Thoracic aorta (tissue), 2 donors: ENCODE measurements at regions not wholly inside any gene's neighbourhood (a gene's known extent, or its start where the extent isn't known, plus 50 kb on each side); places are given as distances from the start of the nearest gene placed in this dataset.

Experiments
- ATAC-seq: fragments of 150-250 bp; one replicate; pipeline ENCODE4 v1.8.0; 2017; ENCODE audit warnings: low read depth; ENCODE audit not compliant: insufficient number of reproducible peaks, low FRiP score
- DNase-seq: peaks from one replicate; pipeline ENCODE4 v3.0.0-alpha.2; 2020; ENCODE audit warnings: low spot score
- H3K27ac ChIP-seq, 2 donors: fragments of 200-600 bp; sonication (generic); 1 replicate in 1 of 2; 2 replicates in 1 of 2; pipeline ENCODE4 v1.5.1; 2016; ENCODE audit warnings: mild to moderate bottlenecking in 2 of 2, moderate library complexity in 2 of 2
- H3K27me3 ChIP-seq: fragments of 200-600 bp; sonication (generic); replicated peaks from 2 replicates; pipeline ENCODE4 v1.6.0; 2016; ENCODE audit warnings: mild to moderate bottlenecking; ENCODE audit not compliant: insufficient read depth
- H3K36me3 ChIP-seq: fragments of 200-600 bp; sonication (generic); one replicate; pipeline ENCODE4 v1.5.1; 2016
- H3K4me1 ChIP-seq, 2 donors: fragments of 200-600 bp; sonication (generic); 1 replicate in 1 of 2; 2 replicates in 1 of 2; pipeline versions ENCODE4 v1.5.1 to v1.6.0; 2016; ENCODE audit warnings: low read depth in 2 of 2, mild to moderate bottlenecking in 1 of 2; ENCODE audit not compliant: control insufficient read depth in 1 of 2
- H3K4me3 ChIP-seq: fragments of 200-600 bp; sonication (generic); 2 replicates; pipeline ENCODE4 v1.5.1; 2016; ENCODE audit warnings: mild to moderate bottlenecking
- H3K9me3 ChIP-seq: fragments of 200-600 bp; sonication (generic); 2 replicates; pipeline ENCODE4 v1.5.1; 2016
- CTCF ChIP-seq: fragments of 200-600 bp; sonication (generic); IDR thresholded peaks from one replicate; pipeline ENCODE4 v1.5.1; 2019; ENCODE audit warnings: antibody characterized with exemption

- H3K36me3 ChIP-seq: no peaks in the 10 kb centered on the region
- no peaks in the 10 kb centered on the region for H3K27me3 ChIP-seq
- TF ChIP-seq CTCF: no peak
- no peak overlapping the region for H3K4me3 ChIP-seq
- H3K4me1 ChIP-seq: peaks cover 8 to 14% of the 10 kb centered on the region in 2 donors
- no peaks in the 10 kb centered on the region for H3K9me3 ChIP-seq
- no peak overlapping the region for H3K27ac ChIP-seq
- no peak for DNase-seq
- no peak for ATAC-seq
These were observed 139.8 kb downstream of the RPL22L1 start for GRCh38 chr3:170730071-170730812.

- Histone ChIP-seq H3K27ac (no peak overlapping the region), H3K27me3 (no peaks in the 10 kb centered on the region), H3K4me1 (peaks cover 8 to 23% of the 10 kb centered on the region in 2 donors), H3K9me3 (no peaks in the 10 kb centered on the region), H3K36me3 (no peaks in the 10 kb centered on the region), H3K4me3 (no peak overlapping the region)
- DNase-seq: no peak
- no peak for ATAC-seq
- no peak for TF ChIP-seq CTCF
These were observed 141.8 kb downstream of the RPL22L1 start for GRCh38 chr3:170728181-170728580.

- Histone ChIP-seq H3K4me1 (peaks cover 8 to 23% of the 10 kb centered on the region in 2 donors), H3K27me3 (no peaks in the 10 kb centered on the region), H3K9me3 (no peaks in the 10 kb centered on the region), H3K4me3 (no peak overlapping the region), H3K27ac (peak overlapping the region in 1 of 2 donors; percentile 56), H3K36me3 (no peaks in the 10 kb centered on the region)
- DNase-seq: no peak
- no peak for ATAC-seq
- TF ChIP-seq CTCF: no peak
These were observed 141.9 kb upstream of the SLC7A14 start for GRCh38 chr3:170727754-170728153.

- Histone ChIP-seq H3K36me3 (no peaks in the 10 kb centered on the region), H3K4me3 (no peak overlapping the region), H3K27me3 (no peaks in the 10 kb centered on the region), H3K4me1 (peaks cover 8 to 23% of the 10 kb centered on the region in 2 donors), H3K27ac (peak overlapping the region in 1 of 2 donors; percentile 56), H3K9me3 (no peaks in the 10 kb centered on the region)
- no peak for TF ChIP-seq CTCF
- DNase-seq (no peak), ATAC-seq (peak; percentile 31)
These were observed 141.2 kb upstream of the SLC7A14 start for GRCh38 chr3:170726976-170727661.

- H3K9me3 ChIP-seq: no peaks in the 10 kb centered on the region
- ATAC-seq: no peak
- no peaks in the 10 kb centered on the region for H3K36me3 ChIP-seq
- TF ChIP-seq CTCF: no peak
- no peak overlapping the region for H3K4me3 ChIP-seq
- no peak for DNase-seq
- no peak overlapping the region for H3K27ac ChIP-seq
- H3K4me1 ChIP-seq: peaks cover 8 to 23% of the 10 kb centered on the region in 2 donors
- no peaks in the 10 kb centered on the region for H3K27me3 ChIP-seq
These were observed 139.4 kb upstream of the SLC7A14 start for GRCh38 chr3:170725285-170725731.
